HG03378 (cell line): ENCODE measurements at regions not wholly inside any gene's neighbourhood (a gene's known extent, or its start where the extent isn't known, plus 50 kb on each side); places are given as distances from the start of the nearest gene placed in this dataset.
"Not testable (repeated sequence)": the region's sequence is repeated elsewhere in the genome, so short reads cannot be mapped to it uniquely, and the experiment has no call there.

Source experiments
- ATAC-seq: cut with Tn5 transposase; IDR thresholded peaks from one replicate; pipeline ENCODE4 v1.9.1; 2021; ENCODE audit warnings: mild to moderate bottlenecking, moderate library complexity; ENCODE audit not compliant: unreplicated experiment

- ATAC-seq, result no peak
Measured at GRCh38 chr6:106802139-106802538, 172.4 kb downstream of the CD24 start.

- no peak for ATAC-seq
Measured at GRCh38 chr6:106801256-106801655, 171.9 kb downstream of the QRSL1 start.

GRCh38 chr6:106800379-106800778 is 171.0 kb downstream of the QRSL1 start:
- no peak for ATAC-seq

GRCh38 chr6:106799031-106799894 is 169.9 kb downstream of the QRSL1 start:
- ATAC-seq, result peak; percentile 78

- no peak for ATAC-seq
Measured at GRCh38 chr6:106797186-106797585, 167.8 kb downstream of the QRSL1 start.

- ATAC-seq, result no peak
Measured at GRCh38 chr6:106796781-106797180, 167.4 kb downstream of the QRSL1 start.

GRCh38 chr6:106794129-106794528 is 164.8 kb downstream of the QRSL1 start:
- ATAC-seq, result no peak

- ATAC-seq, result no peak
Measured at GRCh38 chr6:106792536-106793236, 163.3 kb downstream of the QRSL1 start.

- ATAC-seq, result no peak
Measured at GRCh38 chr6:106790935-106791334, 161.6 kb downstream of the QRSL1 start.

GRCh38 chr6:106790149-106790770 is 160.9 kb downstream of the QRSL1 start:
- no peak for ATAC-seq

GRCh38 chr6:106789428-106790148 is 160.2 kb downstream of the QRSL1 start:
- no peak for ATAC-seq

- ATAC-seq, result no peak
Measured at GRCh38 chr6:106788761-106789160, 159.4 kb downstream of the QRSL1 start.

- ATAC-seq, result no peak
Measured at GRCh38 chr6:106787327-106788196, 158.2 kb downstream of the QRSL1 start.

- ATAC-seq, result no peak
Measured at GRCh38 chr6:106785298-106785697, 155.9 kb downstream of the QRSL1 start.

GRCh38 chr6:106783640-106784566 is 154.5 kb downstream of the QRSL1 start:
- ATAC-seq, result no peak

GRCh38 chr6:106782536-106783285 is 153.3 kb downstream of the QRSL1 start:
- ATAC-seq, result no peak

GRCh38 chr6:106779552-106779951 is 150.2 kb downstream of the QRSL1 start:
- ATAC-seq, result not testable (repeated sequence)

- ATAC-seq, result no peak
Measured at GRCh38 chr6:106778943-106779342, 149.6 kb downstream of the QRSL1 start.
